Mesenchymal stem cell (in vitro differentiated cells and primary cell): ENCODE measurements at regions not wholly inside any gene's neighbourhood (a gene's known extent, or its start where the extent isn't known, plus 50 kb on each side); places are given as distances from the start of the nearest gene placed in this dataset.
A peak's percentile ranks its signal among the peaks of the same experiment; 100 is the strongest.

Source experiments
- DNase-seq: peaks from one replicate; pipeline ENCODE4 v3.0.0-alpha.2; 2013
- H2AFZ ChIP-seq: one replicate; pipeline ENCODE4 v1.6.1; 2013; ENCODE audit warnings: low read depth, mild to moderate bottlenecking, control low read depth, inconsistent platforms, low read length, moderate library complexity
- H2AK5ac ChIP-seq: 2 replicates; pipeline ENCODE4 v1.6.1; 2013; ENCODE audit warnings: low read length, moderate library complexity, mild to moderate bottlenecking, inconsistent platforms; ENCODE audit not compliant: severe bottlenecking
- H2BK120ac ChIP-seq: one replicate; pipeline ENCODE4 v1.6.1; 2013; ENCODE audit warnings: low read depth, mild to moderate bottlenecking, inconsistent platforms, low read length, moderate library complexity
- H2BK12ac ChIP-seq, 2 experiments: one replicate each; pipeline ENCODE4 v1.6.1; 2013; ENCODE audit warnings: inconsistent platforms in 2 of 2, low read length in 2 of 2, mild to moderate bottlenecking in 2 of 2, moderate library complexity in 2 of 2, control low read depth in 1 of 2
- H2BK15ac ChIP-seq: one replicate; pipeline ENCODE4 v1.6.1; 2013; ENCODE audit warnings: mild to moderate bottlenecking, low read depth, inconsistent platforms; ENCODE audit not compliant: poor library complexity, severe bottlenecking
- H2BK5ac ChIP-seq: 2 replicates; pipeline ENCODE4 v1.6.1; 2013; ENCODE audit warnings: low read depth, mild to moderate bottlenecking, low read length, control low read depth, inconsistent platforms; ENCODE audit not compliant: poor library complexity, severe bottlenecking
- H3K14ac ChIP-seq, 2 experiments: one replicate each; pipeline ENCODE4 v1.6.1; 2013; ENCODE audit warnings: inconsistent platforms in 2 of 2, low read length in 2 of 2, control low read depth in 1 of 2, mild to moderate bottlenecking in 1 of 2, moderate library complexity in 1 of 2
- H3K18ac ChIP-seq, 2 experiments: one replicate each; pipeline ENCODE4 v1.6.1; 2013; ENCODE audit warnings: inconsistent platforms in 2 of 2, low read length in 2 of 2, control low read depth in 1 of 2, low read depth in 1 of 2, mild to moderate bottlenecking in 1 of 2
- H3K23ac ChIP-seq, 2 experiments: one replicate each; pipeline ENCODE4 v1.6.1; 2013; ENCODE audit warnings: inconsistent platforms in 2 of 2, low read length in 2 of 2, mild to moderate bottlenecking in 2 of 2, moderate library complexity in 2 of 2, control low read depth in 1 of 2
- H3K27ac ChIP-seq: 2 replicates; pipeline ENCODE4 v1.5.1; 2013; ENCODE audit warnings: mild to moderate bottlenecking, moderate library complexity, low read length, control low read depth, inconsistent platforms; ENCODE audit not compliant: poor library complexity, severe bottlenecking
- H3K27me3 ChIP-seq, 2 experiments: 2 replicates each; pipeline versions ENCODE4 v1.6.1 to v1.7.0; 2013; ENCODE audit warnings: low read length in 2 of 2, mild to moderate bottlenecking in 2 of 2, moderate library complexity in 2 of 2, control low read depth in 1 of 2, inconsistent platforms in 1 of 2; ENCODE audit not compliant: control insufficient read depth in 1 of 2, insufficient read depth in 1 of 2
- H3K36me3 ChIP-seq, 2 experiments: 2 replicates each; pipeline versions ENCODE4 v1.6.1 to v1.7.0; 2013; ENCODE audit warnings: low read length in 2 of 2, control low read depth in 1 of 2, inconsistent platforms in 1 of 2, low read depth in 1 of 2, mild to moderate bottlenecking in 1 of 2; ENCODE audit not compliant: insufficient read depth in 2 of 2, control insufficient read depth in 1 of 2
- H3K4ac ChIP-seq, 2 experiments: one replicate each; pipeline ENCODE4 v1.6.1; 2013; ENCODE audit warnings: inconsistent platforms in 2 of 2, low read length in 2 of 2, mild to moderate bottlenecking in 2 of 2, moderate library complexity in 2 of 2, control low read depth in 1 of 2, low read depth in 1 of 2
- H3K4me1 ChIP-seq: 2 replicates; pipeline ENCODE4 v1.6.1; 2013; ENCODE audit warnings: low read depth, low read length, control low read depth; ENCODE audit not compliant: control insufficient read depth, insufficient read depth
- H3K4me2 ChIP-seq: 2 replicates; pipeline ENCODE4 v1.6.1; 2013; ENCODE audit warnings: low read length, mild to moderate bottlenecking, inconsistent platforms; ENCODE audit not compliant: poor library complexity, severe bottlenecking
- H3K4me3 ChIP-seq, 2 experiments: 2 replicates each; pipeline versions ENCODE4 v1.5.1 to v1.7.0; 2013; ENCODE audit warnings: low read length in 2 of 2, mild to moderate bottlenecking in 2 of 2, control low read depth in 1 of 2, low read depth in 1 of 2; ENCODE audit not compliant: insufficient read depth in 1 of 2
- H3K79me1 ChIP-seq: replicated peaks from 2 replicates; pipeline ENCODE4 v1.6.1; 2013; ENCODE audit warnings: mild to moderate bottlenecking, control low read depth, low read length, inconsistent platforms; ENCODE audit not compliant: poor library complexity, severe bottlenecking
- H3K9ac ChIP-seq: 2 replicates; pipeline ENCODE4 v1.7.0; 2013; ENCODE audit warnings: mild to moderate bottlenecking, low read length, moderate library complexity
- H3K9me3 ChIP-seq: 2 replicates; pipeline ENCODE4 v1.7.0; 2013; ENCODE audit warnings: mild to moderate bottlenecking, low read length; ENCODE audit not compliant: control insufficient read depth
- H4K8ac ChIP-seq: one replicate; pipeline ENCODE4 v1.6.1; 2013; ENCODE audit warnings: inconsistent platforms, mild to moderate bottlenecking, low read length, moderate library complexity
- H4K91ac ChIP-seq: one replicate; pipeline ENCODE4 v1.6.1; 2013; ENCODE audit warnings: mild to moderate bottlenecking, low read length, inconsistent platforms
- WGBS: methylation state at CpG from one replicate; pipeline ENCODE4 v1.1.7; 2013; ENCODE audit warnings: mixed read lengths; 5-methylcytosine and 5-hydroxymethylcytosine counted together

GRCh38 chr13:50167224-50167947, 152.1 kb downstream of the KCNRG start:
- no peak overlapping the region for H3K18ac ChIP-seq
- no peak overlapping the region for H2BK120ac ChIP-seq
- no peak overlapping the region for H2BK12ac ChIP-seq
- no peaks in the 10 kb centered on the region for H3K36me3 ChIP-seq
- no peak overlapping the region for H3K4me2 ChIP-seq
- no peak overlapping the region for H3K4me3 ChIP-seq
- H2BK5ac ChIP-seq, result no peak overlapping the region
- H3K4me1 ChIP-seq, result peaks cover 2% of the 10 kb centered on the region
- no peak overlapping the region for H3K9ac ChIP-seq
- no peak overlapping the region for H2AFZ ChIP-seq
- H3K27me3 ChIP-seq, result no peaks in the 10 kb centered on the region
- no peak overlapping the region for H4K8ac ChIP-seq
- H3K9me3 ChIP-seq, result no peaks in the 10 kb centered on the region
- H3K79me1 ChIP-seq, result no peaks in the 10 kb centered on the region
- H4K91ac ChIP-seq, result no peak overlapping the region
- no peak for DNase-seq
- no peak overlapping the region for H2BK15ac ChIP-seq
- no peak overlapping the region for H3K23ac ChIP-seq
- 90% methylated on average over 2 of the region's 2 CpGs for WGBS
- H2AK5ac ChIP-seq, result no peak overlapping the region
- H3K14ac ChIP-seq, result no peak overlapping the region
- H3K27ac ChIP-seq, result no peak overlapping the region
- no peak overlapping the region for H3K4ac ChIP-seq

- no peak overlapping the region for H3K9ac ChIP-seq
- no peak for DNase-seq
- no peak overlapping the region for H4K8ac ChIP-seq
- no peak overlapping the region for H3K4me3 ChIP-seq
- no peak overlapping the region for H3K18ac ChIP-seq
- H4K91ac ChIP-seq, result no peak overlapping the region
- H3K4ac ChIP-seq, result no peak overlapping the region
- no peaks in the 10 kb centered on the region for H3K9me3 ChIP-seq
- H2BK12ac ChIP-seq, result no peak overlapping the region
- H3K4me1 ChIP-seq, result peaks cover 2% of the 10 kb centered on the region
- 100% methylated on average over 4 of the region's 4 CpGs for WGBS
- H2BK5ac ChIP-seq, result no peak overlapping the region
- H3K36me3 ChIP-seq, result no peaks in the 10 kb centered on the region
- no peaks in the 10 kb centered on the region for H3K79me1 ChIP-seq
- H3K27ac ChIP-seq, result no peak overlapping the region
- no peak overlapping the region for H2AFZ ChIP-seq
- no peaks in the 10 kb centered on the region for H3K27me3 ChIP-seq
- H3K4me2 ChIP-seq, result no peak overlapping the region
- no peak overlapping the region for H2BK15ac ChIP-seq
- no peak overlapping the region for H2AK5ac ChIP-seq
- H2BK120ac ChIP-seq, result no peak overlapping the region
- H3K14ac ChIP-seq, result no peak overlapping the region
- H3K23ac ChIP-seq, result no peak overlapping the region
Observed at GRCh38 chr13:50167967-50168366, 152.7 kb downstream of the KCNRG start.

- no peak overlapping the region for H3K4me3 ChIP-seq
- H3K18ac ChIP-seq, result no peak overlapping the region
- H3K4me2 ChIP-seq, result no peak overlapping the region
- H3K4me1 ChIP-seq, result peaks cover 2% of the 10 kb centered on the region
- no peak for DNase-seq
- WGBS, result 7% methylated on average over 1 of the region's 2 CpGs
- H4K8ac ChIP-seq, result no peak overlapping the region
- H2AK5ac ChIP-seq, result no peak overlapping the region
- H3K36me3 ChIP-seq, result no peaks in the 10 kb centered on the region
- no peak overlapping the region for H3K27ac ChIP-seq
- H4K91ac ChIP-seq, result no peak overlapping the region
- H2BK12ac ChIP-seq, result no peak overlapping the region
- H3K9ac ChIP-seq, result no peak overlapping the region
- H3K23ac ChIP-seq, result no peak overlapping the region
- no peak overlapping the region for H3K14ac ChIP-seq
- H2BK120ac ChIP-seq, result no peak overlapping the region
- no peaks in the 10 kb centered on the region for H3K9me3 ChIP-seq
- no peaks in the 10 kb centered on the region for H3K79me1 ChIP-seq
- no peaks in the 10 kb centered on the region for H3K27me3 ChIP-seq
- H3K4ac ChIP-seq, result no peak overlapping the region
- H2BK5ac ChIP-seq, result no peak overlapping the region
- H2AFZ ChIP-seq, result no peak overlapping the region
- no peak overlapping the region for H2BK15ac ChIP-seq
Observed at GRCh38 chr13:50168786-50169185, 153.5 kb downstream of the KCNRG start.

- Histone ChIP-seq H3K14ac (no peak overlapping the region), H3K9ac (peak overlapping the region; percentile 59), H4K8ac (no peak overlapping the region), H2BK12ac (no peak overlapping the region), H3K36me3 (no peaks in the 10 kb centered on the region), H3K4me3 (no peak overlapping the region), H3K79me1 (no peaks in the 10 kb centered on the region), H2BK5ac (no peak overlapping the region), H3K4ac (no peak overlapping the region), H3K18ac (no peak overlapping the region), H3K23ac (no peak overlapping the region), H2BK15ac (no peak overlapping the region), H3K27ac (no peak overlapping the region), H2AFZ (no peak overlapping the region), H3K27me3 (no peaks in the 10 kb centered on the region), H2BK120ac (no peak overlapping the region), H2AK5ac (no peak overlapping the region), H3K9me3 (no peaks in the 10 kb centered on the region), H3K4me2 (no peak overlapping the region), H3K4me1 (peaks cover 2% of the 10 kb centered on the region), H4K91ac (no peak overlapping the region)
- WGBS, result no CpG with 5 or more reads among the region's 2 CpGs
- no peak for DNase-seq
Observed at GRCh38 chr13:50170447-50171037, 155.3 kb downstream of the KCNRG start.
